Nucleus accumbens (tissue), 56 donors: ENCODE measurements at regions not wholly inside any gene's neighbourhood (a gene's known extent, or its start where the extent isn't known, plus 50 kb on each side); places are given as distances from the start of the nearest gene placed in this dataset.
"Not testable (repeated sequence)": the region's sequence is repeated elsewhere in the genome, so short reads cannot be mapped to it uniquely, and the experiment has no call there.

Experiments
- DNase-seq, 56 donors: peaks; one replicate each; lab custom pipeline; 2025; lab: John Stamatoyannopoulos, UW

DNA sequence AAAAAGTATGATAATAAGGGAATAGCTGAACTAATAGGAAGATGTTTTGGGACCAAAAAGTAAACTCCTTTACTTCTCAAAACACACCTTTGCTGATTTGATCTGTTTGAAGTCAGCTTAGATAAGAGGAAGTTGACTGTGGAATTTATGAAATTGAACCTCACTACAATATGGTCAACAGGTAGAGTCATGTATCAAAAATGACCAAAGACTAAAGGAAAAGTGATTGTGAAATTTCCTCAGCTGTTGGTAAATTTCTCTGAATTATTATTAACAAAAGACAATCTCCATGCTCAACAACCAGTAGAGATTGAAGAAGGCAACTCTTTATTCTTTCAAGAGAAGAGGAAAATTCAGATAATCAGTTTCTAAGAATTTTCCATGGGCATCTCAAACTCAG lies 826.5 kb downstream of the KCNA4 start:
- DNase-seq, result no peak

- no peak for DNase-seq
Observed at GRCh38 chr11:29187215-29187614, 829.6 kb downstream of the KCNA4 start.

GRCh38 chr11:29184939-29185890 lies 831.6 kb downstream of the KCNA4 start:
- DNase-seq, result no peak

- DNase-seq, result no peak
Observed at GRCh38 chr11:29183301-29183700, 833.5 kb downstream of the KCNA4 start.

- no peak for DNase-seq
Observed at GRCh38 chr11:29173660-29174062, 843.2 kb downstream of the KCNA4 start.

- DNase-seq, result no peak
Observed at GRCh38 chr11:29171360-29171950, 845.4 kb downstream of the KCNA4 start.

DNA sequence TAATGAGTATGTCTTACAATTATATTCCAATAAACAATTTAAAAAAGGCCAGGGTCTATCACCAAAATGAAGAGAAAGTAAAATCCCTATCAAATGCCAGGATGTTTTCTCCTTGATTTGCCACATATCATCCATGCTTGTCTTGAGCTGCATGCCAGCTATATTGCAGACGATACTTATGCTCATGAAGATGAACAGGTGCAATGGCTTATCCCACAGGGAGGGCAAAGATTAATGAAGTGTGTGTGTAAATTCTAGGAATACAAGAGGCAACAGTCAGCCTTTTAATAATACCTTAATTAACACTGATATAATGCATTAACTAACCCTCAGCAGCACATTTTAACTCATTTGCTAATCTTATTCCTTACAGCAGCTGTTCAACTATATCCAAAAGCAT lies 850.5 kb downstream of the KCNA4 start:
- no peak for DNase-seq

- DNase-seq, result no peak
Observed at GRCh38 chr11:29163231-29163630, 853.6 kb downstream of the KCNA4 start.

GRCh38 chr11:29162491-29162890 lies 854.3 kb downstream of the KCNA4 start:
- DNase-seq, result no peak

GRCh38 chr11:29161191-29161590 lies 855.6 kb downstream of the KCNA4 start:
- no peak for DNase-seq

DNA sequence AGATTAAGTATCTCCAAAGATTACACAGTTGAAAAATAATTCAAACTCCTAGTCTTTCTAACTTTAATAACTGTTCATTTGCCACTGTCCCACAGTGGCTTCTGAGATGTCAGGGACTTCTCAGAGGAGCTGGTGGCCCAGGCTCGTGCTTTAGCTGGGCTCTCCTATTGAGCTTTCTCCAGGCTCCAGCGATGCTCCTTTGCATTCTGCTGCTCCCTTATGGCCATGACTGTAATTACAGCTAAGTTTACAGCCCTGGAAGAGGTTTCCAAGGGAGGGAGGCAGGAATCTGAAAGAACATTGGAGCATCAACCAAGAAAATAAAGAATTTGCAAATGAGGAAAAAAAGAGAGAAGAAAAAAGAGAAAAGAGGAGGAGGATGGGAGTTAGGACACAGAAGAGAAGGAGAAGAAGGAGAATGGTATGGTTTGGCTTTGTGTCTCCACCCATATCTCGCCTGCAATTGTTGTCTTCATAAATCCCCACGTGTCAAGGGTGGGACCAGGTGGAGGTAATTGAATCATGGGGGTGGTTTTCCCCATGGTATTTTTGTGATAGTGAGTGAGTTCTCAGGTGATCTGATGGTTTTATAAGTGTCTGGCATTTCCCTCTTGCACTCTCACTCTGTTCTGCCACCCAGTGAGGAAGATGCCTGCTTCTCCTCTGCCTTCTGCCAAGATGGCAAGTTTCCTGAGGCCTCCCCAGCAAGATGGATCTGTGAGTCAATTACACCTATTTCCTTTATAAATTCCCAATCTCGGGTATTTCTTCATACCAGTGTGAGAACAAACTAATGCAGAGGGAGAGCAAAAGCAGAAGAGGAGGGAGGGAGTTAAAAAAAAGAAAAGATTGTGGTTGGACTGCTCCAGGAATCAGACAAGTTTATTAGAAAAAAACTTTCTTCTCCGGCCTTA lies 857.0 kb downstream of the KCNA4 start:
- DNase-seq, result peak in 11 of 56 donors; percentile 0 to 18 (median 3)

- DNase-seq, result no peak
Observed at GRCh38 chr11:29153078-29153477, 863.8 kb downstream of the KCNA4 start.

DNA sequence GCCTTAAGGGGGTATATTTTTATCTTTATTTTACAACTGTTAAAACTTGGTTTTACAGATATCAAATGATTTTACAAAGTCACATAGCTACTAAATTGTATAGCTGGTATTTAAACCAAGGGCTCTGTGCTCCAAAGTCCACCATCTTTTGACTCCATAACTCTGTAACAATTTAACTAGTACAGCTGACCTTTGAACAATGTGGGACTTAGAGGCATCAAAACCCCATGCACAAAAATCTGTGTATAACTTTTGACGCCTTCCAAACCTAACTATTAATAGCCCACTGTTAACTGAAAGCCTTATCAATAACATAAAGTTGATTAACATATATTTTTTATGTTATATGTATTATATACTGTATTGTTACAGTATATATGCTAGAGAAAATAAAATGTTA lies 874.3 kb downstream of the KCNA4 start:
- DNase-seq, result not testable (repeated sequence)

GRCh38 chr11:29135504-29135903 lies 881.3 kb downstream of the KCNA4 start:
- no peak for DNase-seq

DNA sequence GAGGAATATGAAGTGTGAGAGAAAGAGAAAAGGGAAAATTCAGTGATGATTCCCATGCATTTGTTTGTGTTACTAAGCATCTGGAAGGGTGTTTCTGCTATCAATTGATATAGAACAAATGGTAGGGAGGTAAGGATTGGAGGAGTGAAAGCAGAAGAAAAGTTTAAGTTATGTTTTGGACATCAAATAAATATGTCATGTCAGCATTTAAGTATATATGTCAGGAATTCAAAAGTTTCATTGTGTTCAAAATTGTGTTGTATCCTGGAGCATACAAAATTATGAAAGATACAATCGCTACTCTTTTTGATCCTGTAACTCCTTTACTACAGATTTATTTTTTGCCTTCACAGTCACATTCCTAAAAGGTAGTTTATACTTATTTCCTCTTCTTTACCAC lies 885.8 kb downstream of the KCNA4 start:
- DNase-seq, result no peak

DNA sequence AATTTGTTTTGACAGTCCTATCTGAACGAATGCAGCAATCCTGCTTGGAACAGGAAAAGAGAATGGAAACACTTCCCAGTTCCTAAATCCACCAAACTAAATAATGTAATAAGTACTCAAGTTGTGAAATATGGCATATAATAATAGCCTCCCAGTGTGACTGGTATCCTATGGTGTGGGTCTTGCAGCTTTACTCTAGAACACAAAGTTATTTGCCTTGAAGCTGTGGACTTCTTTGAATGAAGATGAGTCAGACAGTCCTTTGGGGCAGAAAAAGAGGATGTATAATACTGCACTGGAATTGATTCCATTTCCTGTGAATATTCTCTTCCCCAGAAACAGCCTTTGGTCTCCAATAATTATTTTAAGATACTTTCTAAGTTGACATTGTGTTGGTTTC lies 887.0 kb downstream of the KCNA4 start:
- no peak for DNase-seq

DNA sequence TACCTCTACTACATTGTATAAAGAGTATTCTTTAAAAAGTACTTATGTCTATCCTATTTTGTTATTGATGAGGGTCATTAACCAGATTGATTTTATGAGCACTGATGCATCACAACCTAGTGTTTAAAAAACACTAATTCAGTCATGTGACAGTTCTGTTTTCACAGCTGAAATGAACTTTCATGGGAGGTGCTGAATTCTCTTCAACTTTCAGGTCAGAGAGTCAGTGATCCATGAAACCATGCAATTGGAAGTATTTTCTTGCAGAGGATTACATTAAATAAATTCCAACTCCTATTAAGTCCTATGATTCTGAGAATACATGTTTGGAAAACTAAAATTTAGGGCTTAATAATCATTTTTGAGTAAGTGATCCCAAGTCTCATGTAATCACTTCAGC lies 889.4 kb downstream of the KCNA4 start:
- DNase-seq, result no peak

DNA sequence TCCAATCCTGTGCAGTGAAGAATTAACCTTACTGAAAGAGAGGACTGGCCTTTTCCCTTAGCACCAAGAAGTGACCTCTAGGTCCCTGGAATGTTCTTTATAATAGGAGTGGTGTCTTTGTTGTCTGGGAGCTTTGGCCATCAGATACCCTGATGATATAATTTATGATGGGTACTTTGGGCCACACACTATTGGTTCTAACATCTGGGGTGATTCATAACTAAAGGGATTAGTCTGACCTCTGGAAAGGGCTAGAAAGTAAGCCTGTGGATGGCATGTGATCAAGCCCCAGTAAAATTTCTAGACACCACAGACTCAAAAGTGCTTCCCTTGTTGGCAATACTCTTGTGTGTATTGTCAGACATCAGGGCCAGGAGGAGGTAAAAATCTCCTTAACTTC lies 891.2 kb downstream of the KCNA4 start:
- no peak for DNase-seq

DNA sequence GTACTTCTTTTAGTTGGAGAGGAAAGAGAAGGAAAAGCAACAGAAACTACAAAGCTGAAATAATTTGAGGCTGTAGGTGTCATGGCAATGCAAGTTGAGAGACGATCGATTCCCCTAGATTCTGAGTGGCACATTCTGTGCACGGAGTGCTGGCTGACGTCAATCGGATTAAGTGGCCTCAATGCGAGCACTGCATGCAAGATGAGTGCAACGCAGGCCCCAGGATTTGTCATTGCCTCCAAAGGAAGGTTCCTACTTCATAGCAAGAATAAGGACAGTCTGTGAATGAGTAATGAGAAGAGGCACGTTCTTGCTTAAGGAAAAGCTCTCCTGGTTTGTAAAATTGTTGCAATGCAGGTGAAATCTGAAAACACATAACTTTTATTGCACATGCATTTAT lies 892.4 kb downstream of the KCNA4 start:
- DNase-seq, result peak in 2 of 56 donors; percentile 3 to 10

DNA sequence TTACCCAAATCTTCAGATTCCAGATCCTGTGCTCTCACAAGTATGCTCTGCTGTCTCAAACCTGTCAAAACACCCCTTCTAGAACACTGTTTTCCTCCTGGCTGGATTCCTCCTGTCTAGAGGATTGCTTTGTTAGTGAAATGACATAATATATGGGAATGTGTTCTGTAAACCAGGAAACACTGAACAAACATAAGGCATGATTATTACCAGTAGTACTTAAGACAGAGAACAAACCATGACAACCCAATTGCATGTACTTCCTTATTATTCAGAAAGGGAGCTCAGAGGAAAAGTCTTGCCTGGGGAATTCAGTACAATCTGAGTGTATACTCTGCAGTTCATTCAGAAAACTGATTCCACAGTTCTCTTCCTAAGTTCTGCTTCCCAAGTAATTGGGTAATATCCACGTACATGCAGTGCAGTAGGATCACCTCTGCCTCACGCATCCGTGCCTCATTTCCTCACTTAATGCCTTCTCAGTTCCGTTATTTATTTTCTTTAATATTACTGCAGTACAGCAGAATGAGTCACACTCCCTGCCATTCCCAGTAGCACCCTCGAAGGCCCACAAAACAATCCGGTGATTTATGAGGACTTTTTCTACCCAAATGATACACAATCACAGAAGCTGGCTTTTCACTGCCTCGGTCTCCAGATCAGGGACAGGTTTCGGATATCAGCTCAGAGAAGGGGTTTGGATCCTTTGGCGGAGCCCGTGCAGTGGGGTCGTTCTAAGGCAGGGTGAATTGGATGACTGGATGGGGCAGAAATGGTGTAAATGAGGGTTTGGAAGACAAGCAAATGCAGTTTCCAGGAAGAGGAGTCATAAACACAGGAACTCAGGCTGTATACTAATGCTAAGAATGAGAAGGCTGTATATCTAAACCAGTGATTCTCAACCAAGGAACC lies 896.9 kb downstream of the KCNA4 start:
- DNase-seq, result no peak
